Loucy (cell line): ENCODE measurements at regions not wholly inside any gene's neighbourhood (a gene's known extent, or its start where the extent isn't known, plus 50 kb on each side); places are given as distances from the start of the nearest gene placed in this dataset.

ENCODE experiments used
- EZH2phosphoT487 ChIP-seq: fragments of 200-600 bp; IDR thresholded peaks from 2 replicates; pipeline ENCODE4 v1.6.1; 2018; ENCODE audit warnings: antibody characterized with exemption, mild to moderate bottlenecking, moderate library complexity, borderline replicate concordance
- TF ChIP-seq, protein P1 (sequence below): fragments of 200-600 bp; sonication (generic); conservative IDR thresholded peaks from 2 replicates; pipeline ENCODE4 v1.5.1; 2014; ENCODE audit warnings: mild to moderate bottlenecking, antibody characterized with exemption, low read length

DNA sequence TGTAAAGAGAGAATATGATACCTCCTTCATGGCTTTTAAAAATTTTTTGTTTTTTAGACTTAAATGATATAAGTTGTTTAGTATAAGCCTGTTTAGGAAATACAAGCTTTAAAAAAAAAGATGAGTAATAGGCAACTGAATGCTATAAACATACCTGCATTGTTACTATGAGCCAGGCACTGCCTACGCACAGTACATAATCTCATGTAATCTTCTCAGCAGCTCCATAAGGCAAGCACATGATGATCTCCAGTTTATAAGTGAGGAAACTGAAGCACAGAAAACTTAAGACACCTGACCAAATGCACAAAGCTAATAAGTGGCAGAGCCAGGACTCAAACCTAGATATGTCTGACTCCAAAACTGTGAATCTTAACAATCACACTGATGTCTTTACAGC lies 156.3 kb upstream of the SLC1A4 start:
- TF ChIP-seq, protein P1, sequence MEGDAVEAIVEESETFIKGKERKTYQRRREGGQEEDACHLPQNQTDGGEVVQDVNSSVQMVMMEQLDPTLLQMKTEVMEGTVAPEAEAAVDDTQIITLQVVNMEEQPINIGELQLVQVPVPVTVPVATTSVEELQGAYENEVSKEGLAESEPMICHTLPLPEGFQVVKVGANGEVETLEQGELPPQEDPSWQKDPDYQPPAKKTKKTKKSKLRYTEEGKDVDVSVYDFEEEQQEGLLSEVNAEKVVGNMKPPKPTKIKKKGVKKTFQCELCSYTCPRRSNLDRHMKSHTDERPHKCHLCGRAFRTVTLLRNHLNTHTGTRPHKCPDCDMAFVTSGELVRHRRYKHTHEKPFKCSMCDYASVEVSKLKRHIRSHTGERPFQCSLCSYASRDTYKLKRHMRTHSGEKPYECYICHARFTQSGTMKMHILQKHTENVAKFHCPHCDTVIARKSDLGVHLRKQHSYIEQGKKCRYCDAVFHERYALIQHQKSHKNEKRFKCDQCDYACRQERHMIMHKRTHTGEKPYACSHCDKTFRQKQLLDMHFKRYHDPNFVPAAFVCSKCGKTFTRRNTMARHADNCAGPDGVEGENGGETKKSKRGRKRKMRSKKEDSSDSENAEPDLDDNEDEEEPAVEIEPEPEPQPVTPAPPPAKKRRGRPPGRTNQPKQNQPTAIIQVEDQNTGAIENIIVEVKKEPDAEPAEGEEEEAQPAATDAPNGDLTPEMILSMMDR = no peak
- TF ChIP-seq EZH2phosphoT487 = no peak
